Nephron (organoid): ENCODE measurements at regions not wholly inside any gene's neighbourhood (a gene's known extent, or its start where the extent isn't known, plus 50 kb on each side); places are given as distances from the start of the nearest gene placed in this dataset.
"Not testable (repeated sequence)": the region's sequence is repeated elsewhere in the genome, so short reads cannot be mapped to it uniquely, and the experiment has no call there.

ENCODE experiments used
- H3K27ac Mint-ChIP-seq, 3 experiments: 2 replicates each; pipeline ENCODE4 v1.8.0; 2020; ENCODE audit warnings: mixed read lengths in 3 of 3, mild to moderate bottlenecking in 2 of 3, moderate library complexity in 1 of 3
- H3K27me3 Mint-ChIP-seq: 2 replicates; pipeline ENCODE4 v1.8.0; 2021; ENCODE audit warnings: low read depth, mild to moderate bottlenecking, moderate library complexity, mixed read lengths
- H3K36me3 Mint-ChIP-seq: 2 replicates; pipeline ENCODE4 v1.8.0; 2020; ENCODE audit warnings: low read depth, mixed read lengths
- H3K4me1 Mint-ChIP-seq: 2 replicates; pipeline ENCODE4 v1.8.0; 2020; ENCODE audit warnings: mixed read lengths
- H3K4me3 Mint-ChIP-seq, 3 experiments: 2 replicates each; pipeline ENCODE4 v1.8.0; 2020; ENCODE audit warnings: mild to moderate bottlenecking in 3 of 3, mixed read lengths in 3 of 3, moderate library complexity in 2 of 3
- H3K9me3 Mint-ChIP-seq: 2 replicates; pipeline ENCODE4 v1.8.0; 2020; ENCODE audit warnings: mixed read lengths
- TF ChIP-seq, protein P1 (sequence below), 3 experiments: fragments of 200-600 bp; sonication (generic); IDR thresholded peaks; one replicate each; pipeline ENCODE4 v1.5.0; 2021; ENCODE audit warnings: antibody characterized with exemption in 3 of 3; ENCODE audit not compliant: unreplicated experiment in 3 of 3

DNA sequence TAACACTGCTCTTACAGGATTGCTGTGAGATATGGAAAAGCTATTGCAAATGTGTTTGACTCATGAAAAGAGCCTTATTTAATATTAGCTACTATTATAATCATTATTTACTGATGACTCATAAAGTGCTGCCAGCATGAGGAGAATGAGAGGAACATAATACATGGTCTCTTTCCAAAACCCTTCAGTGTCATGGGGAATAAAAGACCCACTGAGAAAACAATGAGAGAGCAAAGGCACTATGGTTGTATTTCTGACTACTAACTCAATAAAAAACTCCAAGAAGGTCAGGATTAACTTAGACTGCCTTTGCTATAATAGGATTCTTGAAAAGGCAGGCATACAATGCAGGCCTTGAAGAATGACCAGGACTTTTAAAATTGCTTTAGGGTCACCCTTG is 633.5 kb downstream of the DTWD2 start:
- Mint-ChIP-seq H3K27me3 (peaks cover 4% of the 10 kb centered on the region), H3K4me3 (no peak overlapping the region), H3K27ac (no peak overlapping the region), H3K4me1 (no peaks in the 10 kb centered on the region), H3K36me3 (no peaks in the 10 kb centered on the region), H3K9me3 (peaks cover 5% of the 10 kb centered on the region)
- TF ChIP-seq, protein P1, sequence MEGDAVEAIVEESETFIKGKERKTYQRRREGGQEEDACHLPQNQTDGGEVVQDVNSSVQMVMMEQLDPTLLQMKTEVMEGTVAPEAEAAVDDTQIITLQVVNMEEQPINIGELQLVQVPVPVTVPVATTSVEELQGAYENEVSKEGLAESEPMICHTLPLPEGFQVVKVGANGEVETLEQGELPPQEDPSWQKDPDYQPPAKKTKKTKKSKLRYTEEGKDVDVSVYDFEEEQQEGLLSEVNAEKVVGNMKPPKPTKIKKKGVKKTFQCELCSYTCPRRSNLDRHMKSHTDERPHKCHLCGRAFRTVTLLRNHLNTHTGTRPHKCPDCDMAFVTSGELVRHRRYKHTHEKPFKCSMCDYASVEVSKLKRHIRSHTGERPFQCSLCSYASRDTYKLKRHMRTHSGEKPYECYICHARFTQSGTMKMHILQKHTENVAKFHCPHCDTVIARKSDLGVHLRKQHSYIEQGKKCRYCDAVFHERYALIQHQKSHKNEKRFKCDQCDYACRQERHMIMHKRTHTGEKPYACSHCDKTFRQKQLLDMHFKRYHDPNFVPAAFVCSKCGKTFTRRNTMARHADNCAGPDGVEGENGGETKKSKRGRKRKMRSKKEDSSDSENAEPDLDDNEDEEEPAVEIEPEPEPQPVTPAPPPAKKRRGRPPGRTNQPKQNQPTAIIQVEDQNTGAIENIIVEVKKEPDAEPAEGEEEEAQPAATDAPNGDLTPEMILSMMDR (IDR thresholded peaks at IDR 0.05; ENCODE audit: unreplicated experiment in 3 of 3): no peak

DNA sequence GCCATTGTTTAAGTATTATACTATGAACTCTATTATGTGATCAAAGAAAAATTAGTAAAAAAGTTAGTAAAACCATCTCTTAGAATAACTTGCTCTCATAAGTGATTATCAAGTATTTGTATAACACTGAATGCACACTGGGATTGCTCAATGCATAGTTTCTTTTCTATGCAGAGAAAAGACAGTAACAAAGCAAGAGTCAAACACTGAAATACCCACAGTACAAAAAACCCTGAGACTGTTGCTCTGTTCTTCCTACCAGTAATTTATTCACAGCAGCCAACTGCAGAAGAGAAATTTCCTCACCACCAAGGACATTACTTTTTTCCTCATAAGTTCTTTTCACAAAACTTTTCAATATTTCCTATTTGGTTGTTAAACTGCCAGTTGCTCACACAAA is 634.4 kb downstream of the DTWD2 start:
- no peak overlapping the region for H3K4me3 Mint-ChIP-seq
- peaks cover 5% of the 10 kb centered on the region for H3K9me3 Mint-ChIP-seq
- H3K36me3 Mint-ChIP-seq: no peaks in the 10 kb centered on the region
- TF ChIP-seq, protein P1 (IDR thresholded peaks at IDR 0.05; ENCODE audit: unreplicated experiment in 3 of 3): no peak
- H3K27me3 Mint-ChIP-seq: peaks cover 4% of the 10 kb centered on the region
- no peaks in the 10 kb centered on the region for H3K4me1 Mint-ChIP-seq
- H3K27ac Mint-ChIP-seq: no peak overlapping the region

DNA sequence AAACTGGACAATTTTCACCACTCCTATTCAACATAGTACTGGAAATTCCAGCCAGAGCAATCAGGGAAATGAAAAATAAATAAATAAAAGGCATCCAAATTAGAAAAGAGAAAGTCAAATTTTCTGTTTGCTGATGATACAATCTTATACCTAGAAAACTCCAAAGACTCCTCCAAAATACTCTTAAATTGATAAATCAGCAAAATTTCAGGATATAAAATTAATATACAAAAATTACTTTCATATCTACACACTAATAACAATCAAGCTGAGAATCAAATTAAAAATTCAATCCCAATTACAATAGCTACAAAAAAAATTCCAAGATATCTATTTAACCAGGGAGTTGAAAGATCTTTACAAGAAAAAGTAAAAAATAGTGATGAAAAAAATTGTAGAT is 651.9 kb downstream of the DTWD2 start:
- Mint-ChIP-seq H3K4me3 (no peak overlapping the region), H3K36me3 (no peaks in the 10 kb centered on the region), H3K4me1 (no peaks in the 10 kb centered on the region)

DNA sequence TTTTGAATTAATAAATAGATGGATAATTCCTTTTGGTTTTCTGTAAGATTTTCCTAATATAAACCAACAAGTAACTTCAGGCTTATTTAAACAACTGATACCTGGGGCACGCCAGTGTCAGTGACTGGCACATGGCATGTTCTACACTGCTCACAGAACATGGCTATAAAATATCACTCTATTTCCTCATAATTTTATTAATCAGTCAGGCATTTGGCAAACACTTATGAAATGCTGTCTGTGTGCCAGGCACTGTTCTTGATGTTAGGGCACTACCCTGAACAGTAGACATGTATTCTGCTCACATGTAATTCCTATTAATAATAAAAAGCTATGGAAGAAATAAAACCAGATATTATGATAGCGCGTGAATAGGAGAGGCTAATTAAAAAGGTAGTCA is 661.0 kb downstream of the DTWD2 start:
- Mint-ChIP-seq H3K4me1 (peaks cover 23% of the 10 kb centered on the region), H3K27me3 (no peaks in the 10 kb centered on the region), H3K36me3 (peaks cover 9% of the 10 kb centered on the region), H3K27ac (no peak overlapping the region), H3K9me3 (peaks cover 13% of the 10 kb centered on the region), H3K4me3 (no peak overlapping the region)
- TF ChIP-seq, protein P1 (IDR thresholded peaks at IDR 0.05; ENCODE audit: unreplicated experiment in 3 of 3): no peak

More for the DNA sequence above, 651.9 kb downstream of the DTWD2 start:
- H3K27me3 Mint-ChIP-seq: peaks cover 4% of the 10 kb centered on the region
- no peaks in the 10 kb centered on the region for H3K9me3 Mint-ChIP-seq
- H3K27ac Mint-ChIP-seq: no peak overlapping the region
- TF ChIP-seq, protein P1 (IDR thresholded peaks at IDR 0.05; ENCODE audit: unreplicated experiment in 3 of 3): no peak

DNA sequence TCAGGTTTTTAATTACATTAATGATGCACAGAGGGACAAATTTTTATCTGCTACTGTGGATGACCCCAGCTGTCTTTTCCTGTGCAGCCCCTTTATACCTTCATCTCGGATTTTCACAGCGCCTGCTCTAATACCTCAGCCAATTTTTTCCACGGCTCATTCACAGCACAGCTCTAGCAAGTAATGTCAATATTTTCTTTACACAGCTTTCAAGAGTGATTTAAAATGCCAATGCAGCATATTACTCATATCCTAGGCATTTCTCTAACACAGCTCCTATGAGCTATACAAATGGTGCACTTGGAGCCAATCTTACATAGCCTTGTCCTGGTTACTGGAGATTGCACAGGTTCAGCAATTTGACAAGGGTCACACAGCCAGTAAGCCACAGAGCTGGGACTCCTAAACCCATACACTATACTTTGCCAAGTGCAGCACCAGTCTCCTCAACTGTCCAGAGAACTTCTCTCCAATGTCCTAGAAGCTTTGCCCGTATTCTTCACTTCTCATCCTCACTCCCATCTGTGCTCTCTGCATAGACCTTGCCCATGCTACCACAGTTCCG is 661.8 kb downstream of the DTWD2 start:
- Mint-ChIP-seq H3K36me3 (peaks cover 12% of the 10 kb centered on the region), H3K9me3 (peaks cover 19% of the 10 kb centered on the region), H3K27me3 (no peaks in the 10 kb centered on the region), H3K27ac (peak overlapping the region in 1 of 3 experiments; percentile 8), H3K4me1 (peaks cover 23% of the 10 kb centered on the region), H3K4me3 (no peak overlapping the region)
- TF ChIP-seq, protein P1 (IDR thresholded peaks at IDR 0.05; ENCODE audit: unreplicated experiment in 3 of 3): no peak

DNA sequence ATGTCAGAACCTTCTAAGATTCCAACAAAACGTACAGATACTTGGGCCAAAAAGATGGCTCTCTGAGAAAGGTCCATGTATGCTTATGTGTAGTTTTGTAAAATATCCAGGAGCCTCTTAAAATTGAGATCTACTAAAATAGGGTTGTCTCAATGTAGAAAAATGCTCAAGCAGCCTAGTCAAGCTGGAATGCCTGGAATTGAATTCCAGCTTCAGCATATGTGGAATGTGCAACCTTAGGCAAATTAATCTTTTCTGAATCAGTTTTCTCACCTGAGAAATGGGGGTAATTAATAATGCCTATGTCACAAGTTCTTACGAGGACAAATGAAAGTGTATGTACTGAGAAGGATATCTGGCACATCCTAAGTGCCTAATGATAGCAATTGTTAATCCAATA is 662.4 kb downstream of the DTWD2 start:
- TF ChIP-seq, protein P1 (IDR thresholded peaks at IDR 0.05; ENCODE audit: unreplicated experiment in 3 of 3): no peak

DNA sequence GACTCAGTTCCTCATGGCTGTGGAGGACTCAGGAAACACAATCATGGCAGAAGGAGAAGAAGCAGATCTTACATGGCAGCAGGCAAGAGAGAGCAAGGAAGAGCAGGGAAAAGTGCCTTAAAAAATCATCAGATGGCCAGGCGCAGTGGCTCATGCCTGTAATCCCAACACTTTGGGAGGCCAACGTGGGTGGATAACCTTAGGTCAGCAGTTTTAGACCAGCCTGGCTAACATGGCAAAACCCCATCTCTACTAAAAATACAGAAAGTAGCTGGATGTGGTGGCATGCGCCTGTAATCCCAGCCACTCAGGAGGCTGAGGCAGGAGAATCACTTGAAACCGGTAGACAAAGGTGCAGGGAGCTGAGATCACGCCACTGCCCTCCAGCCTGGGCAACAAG is 664.6 kb downstream of the DTWD2 start:
- not testable (repeated sequence) for H3K4me3 Mint-ChIP-seq, H3K27me3 Mint-ChIP-seq, H3K27ac Mint-ChIP-seq
- Mint-ChIP-seq H3K36me3 (peaks cover 12% of the 10 kb centered on the region), H3K4me1 (peaks cover 23% of the 10 kb centered on the region), H3K9me3 (peaks cover 31% of the 10 kb centered on the region)

More for the DNA sequence above, 662.4 kb downstream of the DTWD2 start:
- peaks cover 21% of the 10 kb centered on the region for H3K9me3 Mint-ChIP-seq
- H3K27ac Mint-ChIP-seq: peak overlapping the region in 1 of 3 experiments; percentile 39
- no peaks in the 10 kb centered on the region for H3K27me3 Mint-ChIP-seq
- H3K36me3 Mint-ChIP-seq: peaks cover 12% of the 10 kb centered on the region
- no peak overlapping the region for H3K4me3 Mint-ChIP-seq
- peaks cover 23% of the 10 kb centered on the region for H3K4me1 Mint-ChIP-seq
